ENCODE measurements at regions not wholly inside any gene's neighbourhood (a gene's known extent, or its start where the extent isn't known, plus 50 kb on each side); places are given as distances from the start of the nearest gene placed in this dataset.

DNA sequence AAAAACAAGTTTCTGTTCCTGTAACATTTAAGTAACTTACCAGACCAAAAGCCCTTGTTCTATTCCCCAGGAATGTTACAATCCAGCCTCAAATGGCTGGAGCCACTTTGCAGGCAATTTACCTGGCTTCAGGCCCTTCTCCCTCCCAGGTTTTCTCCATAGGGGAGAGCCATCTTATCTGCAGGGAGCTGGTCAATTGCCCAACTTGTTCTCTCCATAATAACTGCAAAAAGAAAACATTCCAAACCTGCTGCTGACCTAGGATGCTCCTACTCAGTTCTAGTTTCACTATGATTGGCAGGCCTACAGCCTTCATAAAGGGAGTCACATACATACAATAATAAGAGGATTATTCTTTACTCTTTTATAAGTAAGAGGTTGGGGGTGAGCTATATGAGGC, 670.7 kb downstream of the PCDH7 start:
- Histone ChIP-seq H3K4me1 (peaks cover 0 to 5% (median 0%) of the 10 kb centered on the region in 9 donors), H3K36me3 (no peaks in the 10 kb centered on the region), H3K27ac (no peak overlapping the region), H3K9me3 (no peaks in the 10 kb centered on the region), H3K4me3 (no peak overlapping the region), H3K27me3 (no peaks in the 10 kb centered on the region)
- no peak for ATAC-seq
- intact Hi-C loops (cut with DNase I): no loop called here
- DNase-seq: no peak
- TF ChIP-seq CTCF (IDR thresholded peaks at IDR 0.05): no peak

DNA sequence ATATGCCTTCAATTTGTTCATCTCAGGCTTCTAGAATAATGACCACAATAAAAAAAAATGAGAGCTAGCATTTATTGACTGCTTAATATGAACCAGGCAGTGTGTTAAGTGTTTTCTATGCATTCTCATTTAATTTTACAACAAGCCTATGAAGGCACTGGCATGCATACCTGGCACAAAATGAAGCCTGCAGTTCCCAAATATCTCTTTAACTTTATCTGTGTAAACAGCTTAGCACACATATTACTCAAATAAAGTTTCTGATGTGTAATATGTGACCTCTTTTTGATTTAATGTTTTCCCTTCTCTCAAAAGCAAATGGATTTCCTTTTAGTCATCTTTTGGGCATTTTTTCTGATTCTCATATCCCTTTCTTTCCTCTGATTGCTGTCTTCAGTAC, 671.8 kb downstream of the PCDH7 start:
- Histone ChIP-seq H3K27me3 (no peaks in the 10 kb centered on the region), H3K9me3 (no peaks in the 10 kb centered on the region), H3K36me3 (no peaks in the 10 kb centered on the region), H3K4me1 (peaks cover 0 to 5% (median 0%) of the 10 kb centered on the region in 9 donors), H3K27ac (no peak overlapping the region), H3K4me3 (no peak overlapping the region)
- intact Hi-C loops (cut with DNase I): no loop called here
- no peak for TF ChIP-seq CTCF (IDR thresholded peaks at IDR 0.05)
- no peak for ATAC-seq
- no peak for DNase-seq

DNA sequence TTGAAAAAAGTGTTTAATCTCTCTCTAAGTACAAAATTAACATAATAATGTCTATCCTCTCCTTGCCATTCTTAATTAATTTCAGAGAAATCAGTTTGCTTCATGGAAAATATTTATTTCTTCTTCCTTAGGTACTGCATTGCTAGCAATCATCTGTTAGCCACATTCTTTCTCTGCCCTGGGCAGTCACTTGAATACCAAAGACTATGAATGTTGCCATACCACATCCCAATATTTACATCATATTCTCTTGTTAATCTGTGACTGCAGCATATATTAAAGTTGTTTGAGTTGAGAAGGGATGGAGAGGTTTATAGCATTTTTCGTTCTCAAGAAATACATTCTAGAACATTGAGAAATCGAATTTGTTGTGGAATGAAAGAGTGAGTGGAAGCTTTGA, 672.8 kb downstream of the PCDH7 start:
- H3K27me3 ChIP-seq: no peaks in the 10 kb centered on the region
- intact Hi-C loops (cut with DNase I): no loop called here
- no peak overlapping the region for H3K4me3 ChIP-seq
- peaks cover 0 to 5% (median 0%) of the 10 kb centered on the region in 9 donors for H3K4me1 ChIP-seq
- TF ChIP-seq CTCF (IDR thresholded peaks at IDR 0.05): no peak
- no peaks in the 10 kb centered on the region for H3K9me3 ChIP-seq
- no peak overlapping the region for H3K27ac ChIP-seq
- 79 to 81% methylated on average over 2 of the region's 2 CpGs for WGBS, 2 donors
- DNase-seq (no peak), ATAC-seq (no peak)
- H3K36me3 ChIP-seq: no peaks in the 10 kb centered on the region

DNA sequence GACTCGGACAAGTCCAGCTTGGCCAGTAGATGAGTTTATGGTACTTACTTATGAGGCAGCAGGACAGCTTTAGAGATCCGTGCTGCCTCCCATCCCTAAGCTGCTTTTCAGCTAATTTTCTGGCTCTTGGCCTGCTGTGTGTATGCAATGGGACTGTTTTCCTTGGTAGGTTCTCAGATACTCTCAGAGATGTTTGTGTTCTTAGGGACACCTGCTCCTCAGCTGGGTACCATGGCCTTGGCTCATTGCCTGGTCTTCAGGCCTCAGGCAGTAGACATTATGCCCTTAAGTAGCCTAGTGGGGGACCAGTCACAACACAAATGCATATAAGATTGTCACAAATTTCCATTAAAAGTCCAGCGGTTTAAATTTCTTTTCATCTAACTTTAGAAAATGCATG, 688.0 kb downstream of the PCDH7 start:
- no peak overlapping the region for H3K27ac ChIP-seq
- WGBS, 2 donors: 73 to 74% methylated on average over 3 of the region's 3 CpGs
- no peaks in the 10 kb centered on the region for H3K36me3 ChIP-seq
- intact Hi-C loops (cut with DNase I): no loop called here
- H3K9me3 ChIP-seq: no peaks in the 10 kb centered on the region
- no peaks in the 10 kb centered on the region for H3K4me1 ChIP-seq
- no peak overlapping the region for H3K4me3 ChIP-seq
- no peaks in the 10 kb centered on the region for H3K27me3 ChIP-seq
- DNase-seq (no peak), ATAC-seq (no peak)
- no peak for TF ChIP-seq CTCF (IDR thresholded peaks at IDR 0.05)

- Histone ChIP-seq H3K9me3 (no peaks in the 10 kb centered on the region), H3K4me3 (no peak overlapping the region), H3K27me3 (no peaks in the 10 kb centered on the region), H3K4me1 (no peaks in the 10 kb centered on the region), H3K27ac (no peak overlapping the region), H3K36me3 (no peaks in the 10 kb centered on the region)
- no peak for TF ChIP-seq CTCF (IDR thresholded peaks at IDR 0.05)
- intact Hi-C loops (cut with DNase I): no loop called here
- ATAC-seq (no peak), DNase-seq (no peak)
- 77 to 91% methylated on average over 1 of the region's 1 CpG for WGBS, 2 donors
These were observed 691.4 kb downstream of the PCDH7 start for GRCh38 chr4:31411565-31411964.
